ENCODE measurements at regions not wholly inside any gene's neighbourhood (a gene's known extent, or its start where the extent isn't known, plus 50 kb on each side); places are given as distances from the start of the nearest gene placed in this dataset.

DNA sequence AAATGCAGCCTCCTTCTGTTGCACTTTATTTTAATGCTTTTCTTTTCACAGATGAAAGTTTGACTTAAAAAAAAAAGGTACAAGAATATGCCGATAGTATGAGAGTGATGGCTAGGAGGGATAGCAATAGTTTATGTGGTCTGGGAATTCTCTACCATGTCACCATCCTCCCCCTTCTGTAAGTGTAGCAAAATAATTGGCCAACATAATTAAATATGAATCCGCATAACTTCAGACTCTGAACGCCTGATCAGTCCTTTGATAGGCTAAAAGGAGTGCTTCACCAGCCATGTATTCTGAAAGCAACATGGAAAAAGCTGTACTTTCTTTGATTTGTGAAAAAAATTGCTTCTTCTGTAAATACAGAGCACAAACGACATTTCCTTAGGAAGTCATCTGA is 95.7 kb upstream of the TTC29 start:
- no peak for TF ChIP-seq CTCF (conservative IDR thresholded peaks at IDR 0.05)
- TF ChIP-seq ZFX (IDR thresholded peaks at IDR 0.05), result no peak
